ENCODE measurements at regions not wholly inside any gene's neighbourhood (a gene's known extent, or its start where the extent isn't known, plus 50 kb on each side); places are given as distances from the start of the nearest gene placed in this dataset.

DNA sequence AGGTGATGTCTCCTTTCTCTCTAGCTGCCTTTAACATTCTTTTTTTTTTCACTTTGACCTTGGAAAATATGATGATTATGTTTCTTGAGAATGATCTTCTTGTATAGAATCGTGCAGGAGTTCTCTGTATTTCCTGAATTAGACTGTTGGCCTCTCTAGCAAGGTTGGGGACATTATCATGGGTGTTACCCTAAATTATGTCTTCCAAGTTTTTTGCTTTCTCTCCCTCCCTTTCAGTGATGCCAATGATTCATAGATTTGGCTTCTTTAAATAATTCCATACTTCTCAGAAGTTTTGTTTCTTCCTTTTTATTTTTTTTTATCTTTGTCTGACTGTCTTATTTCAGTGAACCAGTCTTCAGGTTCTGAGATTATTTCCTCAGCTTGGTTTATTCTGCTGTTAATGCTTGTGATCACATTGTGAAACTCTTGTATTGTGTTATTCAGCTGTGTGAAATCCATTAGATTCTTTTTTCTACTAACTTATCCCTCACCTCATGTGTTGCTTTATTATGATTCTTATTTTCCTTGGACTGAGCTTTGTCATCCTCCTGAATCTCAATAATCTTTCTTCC lies 268.4 kb upstream of the NRIP1 start:
- H3K79me2 ChIP-seq (ENCODE audit: control insufficient read depth, insufficient read depth, low read length, unreplicated experiment): no peaks in the 10 kb centered on the region
- H3K4me3 ChIP-seq (ENCODE audit: low read depth, low read length): no peak overlapping the region
- H3K4me1 ChIP-seq (ENCODE audit: control insufficient read depth, insufficient read depth, low read length, unreplicated experiment): no peaks in the 10 kb centered on the region
- H3K27me3 ChIP-seq (ENCODE audit: insufficient read depth, low read length): no peaks in the 10 kb centered on the region
- no peak overlapping the region for H2AFZ ChIP-seq (ENCODE audit: low read length, unreplicated experiment)
- no peaks in the 10 kb centered on the region for H3K36me3 ChIP-seq (ENCODE audit: insufficient read depth, low read length)
- no peak overlapping the region for H3K27ac ChIP-seq (ENCODE audit: low read depth, low read length)

DNA sequence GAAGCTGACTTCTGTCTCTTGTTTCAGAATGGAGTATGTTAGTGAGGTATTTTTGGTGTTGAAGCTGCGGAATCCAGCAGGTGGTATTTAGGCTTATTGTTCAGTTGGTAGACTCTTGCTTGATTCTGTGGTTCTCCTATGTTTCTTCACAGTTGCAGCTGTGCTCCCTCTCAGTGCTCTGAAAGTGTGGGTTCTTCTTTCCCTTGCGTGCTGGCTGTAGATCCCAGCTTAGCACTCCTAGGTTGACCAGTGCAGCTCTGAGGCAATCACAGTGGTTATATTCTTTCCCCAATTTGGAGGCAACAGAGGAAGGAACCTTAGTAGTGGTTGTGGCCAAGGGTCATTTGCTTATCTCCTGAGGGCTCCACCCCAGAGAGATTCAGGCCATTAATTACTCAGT lies 269.2 kb upstream of the NRIP1 start:
- Histone ChIP-seq H3K27ac (ENCODE audit: low read depth, low read length) (no peak overlapping the region), H3K4me3 (ENCODE audit: low read depth, low read length) (no peak overlapping the region), H3K27me3 (ENCODE audit: insufficient read depth, low read length) (no peaks in the 10 kb centered on the region), H3K79me2 (ENCODE audit: control insufficient read depth, insufficient read depth, low read length, unreplicated experiment) (no peaks in the 10 kb centered on the region), H2AFZ (ENCODE audit: low read length, unreplicated experiment) (no peak overlapping the region), H3K4me1 (ENCODE audit: control insufficient read depth, insufficient read depth, low read length, unreplicated experiment) (no peaks in the 10 kb centered on the region), H3K36me3 (ENCODE audit: insufficient read depth, low read length) (no peaks in the 10 kb centered on the region)

DNA sequence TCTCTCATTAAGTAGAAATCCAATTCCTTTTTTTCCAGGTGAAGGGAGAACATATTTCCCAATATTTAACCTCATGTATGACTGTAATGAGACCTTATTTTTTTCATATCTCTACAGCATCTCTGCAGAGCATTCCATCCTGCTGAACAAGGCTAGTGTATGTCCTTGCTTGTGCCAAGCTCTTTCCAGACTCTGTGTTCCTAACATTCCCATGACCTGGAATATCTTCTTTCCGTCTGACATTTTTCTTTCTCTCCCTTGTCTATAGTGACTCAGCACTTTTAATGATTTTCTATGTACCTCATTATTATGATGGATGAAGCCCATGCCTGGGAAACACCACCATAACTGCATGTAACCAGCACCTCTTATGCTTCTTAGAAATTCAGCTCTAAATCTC lies 278.3 kb upstream of the NRIP1 start:
- Histone ChIP-seq H3K36me3 (ENCODE audit: insufficient read depth, low read length) (no peaks in the 10 kb centered on the region), H3K27me3 (ENCODE audit: insufficient read depth, low read length) (no peaks in the 10 kb centered on the region), H3K4me1 (ENCODE audit: control insufficient read depth, insufficient read depth, low read length, unreplicated experiment) (no peaks in the 10 kb centered on the region), H2AFZ (ENCODE audit: low read length, unreplicated experiment) (no peak overlapping the region), H3K4me3 (ENCODE audit: low read depth, low read length) (no peak overlapping the region), H3K79me2 (ENCODE audit: control insufficient read depth, insufficient read depth, low read length, unreplicated experiment) (no peaks in the 10 kb centered on the region), H3K27ac (ENCODE audit: low read depth, low read length) (no peak overlapping the region)

DNA sequence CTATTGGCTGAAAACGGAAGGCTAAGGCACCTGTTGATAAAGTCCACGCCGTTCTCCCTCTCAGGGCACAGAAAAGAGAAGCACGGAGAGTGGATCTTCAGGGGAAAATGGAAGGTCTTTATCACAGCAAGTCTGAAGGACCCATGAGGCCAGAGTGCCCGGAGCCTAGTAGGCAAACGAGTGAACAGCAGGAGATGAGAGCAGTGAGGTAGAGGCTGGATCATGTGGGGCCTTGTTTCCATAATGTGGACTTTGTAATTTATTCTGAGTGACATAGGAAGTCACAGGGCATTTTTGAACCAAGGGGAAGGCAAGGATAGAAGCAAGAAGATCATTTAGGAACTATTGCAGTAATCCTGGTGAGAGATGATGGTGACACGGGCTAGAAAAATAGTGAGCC lies 287.2 kb upstream of the NRIP1 start:
- no peaks in the 10 kb centered on the region for H3K4me1 ChIP-seq (ENCODE audit: control insufficient read depth, insufficient read depth, low read length, unreplicated experiment)
- H3K79me2 ChIP-seq (ENCODE audit: control insufficient read depth, insufficient read depth, low read length, unreplicated experiment): no peaks in the 10 kb centered on the region
- H3K36me3 ChIP-seq (ENCODE audit: insufficient read depth, low read length): no peaks in the 10 kb centered on the region
- H3K4me3 ChIP-seq (ENCODE audit: low read depth, low read length): no peak overlapping the region
- no peak overlapping the region for H3K27ac ChIP-seq (ENCODE audit: low read depth, low read length)
- no peaks in the 10 kb centered on the region for H3K27me3 ChIP-seq (ENCODE audit: insufficient read depth, low read length)
- H2AFZ ChIP-seq (ENCODE audit: low read length, unreplicated experiment): no peak overlapping the region

DNA sequence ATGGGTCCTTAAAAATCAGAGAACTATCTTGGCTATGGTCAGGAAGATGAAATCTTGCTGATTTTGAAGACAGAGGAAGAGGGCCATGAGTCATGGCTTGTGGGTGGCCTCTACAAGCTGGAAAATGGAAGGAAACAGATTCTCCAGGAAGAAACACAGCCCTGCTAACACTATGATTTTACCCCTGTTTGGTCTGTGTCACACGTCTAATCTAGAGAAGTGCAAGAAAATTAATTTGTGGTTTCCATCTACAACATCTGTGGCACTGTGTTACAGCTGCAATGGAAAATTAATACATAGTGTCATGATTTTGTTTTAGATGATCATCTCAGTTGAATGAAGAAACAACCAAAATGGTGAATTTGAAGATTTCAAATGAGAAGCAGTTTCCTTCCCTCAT lies 288.7 kb upstream of the NRIP1 start:
- Histone ChIP-seq H3K36me3 (ENCODE audit: insufficient read depth, low read length) (no peaks in the 10 kb centered on the region), H2AFZ (ENCODE audit: low read length, unreplicated experiment) (no peak overlapping the region), H3K27me3 (ENCODE audit: insufficient read depth, low read length) (no peaks in the 10 kb centered on the region), H3K4me3 (ENCODE audit: low read depth, low read length) (no peak overlapping the region), H3K79me2 (ENCODE audit: control insufficient read depth, insufficient read depth, low read length, unreplicated experiment) (no peaks in the 10 kb centered on the region), H3K4me1 (ENCODE audit: control insufficient read depth, insufficient read depth, low read length, unreplicated experiment) (no peaks in the 10 kb centered on the region), H3K27ac (ENCODE audit: low read depth, low read length) (no peak overlapping the region)

DNA sequence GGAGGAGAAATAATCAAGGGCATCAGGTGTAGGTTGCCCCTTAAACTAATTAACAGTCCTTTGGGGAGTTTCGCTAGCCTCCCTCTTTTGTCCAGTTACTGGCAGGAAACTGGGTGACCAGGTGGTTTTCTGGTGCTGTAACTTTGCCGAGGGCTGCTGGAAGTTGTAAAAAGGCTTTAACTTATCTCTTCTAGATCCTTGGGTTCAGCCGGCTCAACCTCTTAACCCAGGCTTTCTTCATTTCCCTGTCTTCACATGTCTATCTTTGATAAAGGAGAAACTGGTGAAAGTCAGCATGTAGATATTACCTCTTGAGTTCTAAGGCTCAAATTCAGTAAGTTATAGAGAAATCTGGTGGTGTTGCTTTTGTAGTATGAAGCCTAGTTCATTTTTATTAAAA lies 289.7 kb upstream of the NRIP1 start:
- no peak overlapping the region for H3K27ac ChIP-seq (ENCODE audit: low read depth, low read length)
- no peaks in the 10 kb centered on the region for H3K36me3 ChIP-seq (ENCODE audit: insufficient read depth, low read length)
- H2AFZ ChIP-seq (ENCODE audit: low read length, unreplicated experiment): no peak overlapping the region
- H3K4me3 ChIP-seq (ENCODE audit: low read depth, low read length): no peak overlapping the region
- no peaks in the 10 kb centered on the region for H3K79me2 ChIP-seq (ENCODE audit: control insufficient read depth, insufficient read depth, low read length, unreplicated experiment)
- H3K4me1 ChIP-seq (ENCODE audit: control insufficient read depth, insufficient read depth, low read length, unreplicated experiment): no peaks in the 10 kb centered on the region
- H3K27me3 ChIP-seq (ENCODE audit: insufficient read depth, low read length): no peaks in the 10 kb centered on the region

DNA sequence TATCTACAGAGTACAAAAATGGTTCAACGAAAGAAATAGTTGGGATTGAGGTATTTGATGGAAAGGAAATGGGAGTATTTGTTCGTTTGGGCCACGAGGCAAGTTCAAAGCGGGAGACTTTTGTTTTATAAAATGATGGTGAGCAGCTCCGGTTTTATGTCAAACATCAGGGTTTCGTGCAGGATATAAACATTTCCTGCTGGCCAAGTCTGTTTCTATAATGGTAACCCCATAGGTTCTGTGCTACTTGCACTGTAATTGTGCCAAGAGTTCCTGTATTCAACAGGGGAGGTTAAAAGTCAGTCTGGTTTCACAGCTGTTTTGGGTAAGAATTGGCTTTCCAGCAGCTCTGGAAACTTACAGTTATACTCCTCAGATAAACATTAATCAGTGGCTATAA lies 290.3 kb upstream of the NRIP1 start:
- H3K27ac ChIP-seq (ENCODE audit: low read depth, low read length): no peak overlapping the region
- H2AFZ ChIP-seq (ENCODE audit: low read length, unreplicated experiment): no peak overlapping the region
- H3K4me3 ChIP-seq (ENCODE audit: low read depth, low read length): no peak overlapping the region
- no peaks in the 10 kb centered on the region for H3K79me2 ChIP-seq (ENCODE audit: control insufficient read depth, insufficient read depth, low read length, unreplicated experiment)
- H3K4me1 ChIP-seq (ENCODE audit: control insufficient read depth, insufficient read depth, low read length, unreplicated experiment): no peaks in the 10 kb centered on the region
- H3K27me3 ChIP-seq (ENCODE audit: insufficient read depth, low read length): no peaks in the 10 kb centered on the region
- no peaks in the 10 kb centered on the region for H3K36me3 ChIP-seq (ENCODE audit: insufficient read depth, low read length)

DNA sequence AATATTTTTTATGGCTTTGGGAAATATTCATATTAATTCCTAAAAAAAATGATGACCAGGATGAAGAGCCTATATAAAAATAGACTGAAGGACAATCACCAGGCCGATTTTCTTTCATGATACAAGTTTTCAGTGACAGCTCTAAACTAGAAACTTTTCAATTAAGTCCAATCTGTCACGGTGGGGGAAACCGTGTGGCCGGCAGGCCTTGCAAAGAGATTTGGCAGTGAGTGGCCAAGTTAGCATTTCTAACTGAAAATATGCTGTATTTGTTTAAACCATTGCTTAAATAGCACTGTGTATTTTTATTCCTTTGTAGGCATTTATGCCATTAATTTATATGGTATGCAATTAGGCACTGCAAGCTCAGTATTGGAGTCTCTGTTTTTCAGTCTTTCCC lies 294.5 kb upstream of the NRIP1 start:
- Histone ChIP-seq H3K4me1 (ENCODE audit: control insufficient read depth, insufficient read depth, low read length, unreplicated experiment) (no peaks in the 10 kb centered on the region), H2AFZ (ENCODE audit: low read length, unreplicated experiment) (no peak overlapping the region), H3K27ac (ENCODE audit: low read depth, low read length) (no peak overlapping the region), H3K27me3 (ENCODE audit: insufficient read depth, low read length) (no peaks in the 10 kb centered on the region), H3K4me3 (ENCODE audit: low read depth, low read length) (no peak overlapping the region), H3K36me3 (ENCODE audit: insufficient read depth, low read length) (no peaks in the 10 kb centered on the region), H3K79me2 (ENCODE audit: control insufficient read depth, insufficient read depth, low read length, unreplicated experiment) (no peaks in the 10 kb centered on the region)

DNA sequence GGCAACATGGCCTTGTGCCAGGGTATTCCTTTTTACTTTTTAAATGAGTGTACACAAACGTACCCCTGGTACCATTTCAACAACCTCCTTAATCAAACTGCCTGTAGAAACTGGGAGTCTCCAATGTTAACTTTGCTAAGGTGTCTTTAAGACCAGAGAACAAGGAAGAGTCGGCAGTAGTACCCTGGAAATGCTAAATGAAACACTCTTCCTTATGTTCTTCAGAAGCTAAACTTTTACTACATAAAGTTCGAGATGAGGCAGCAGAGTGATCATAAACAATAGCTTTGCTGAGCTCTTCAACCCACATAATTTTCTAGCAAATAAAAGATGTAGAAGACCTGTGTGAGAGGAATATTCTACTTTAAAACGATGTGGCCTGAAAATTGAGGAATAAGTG lies 297.7 kb upstream of the NRIP1 start:
- H3K27ac ChIP-seq (ENCODE audit: low read depth, low read length): no peak overlapping the region
- H3K4me1 ChIP-seq (ENCODE audit: control insufficient read depth, insufficient read depth, low read length, unreplicated experiment): no peaks in the 10 kb centered on the region

DNA sequence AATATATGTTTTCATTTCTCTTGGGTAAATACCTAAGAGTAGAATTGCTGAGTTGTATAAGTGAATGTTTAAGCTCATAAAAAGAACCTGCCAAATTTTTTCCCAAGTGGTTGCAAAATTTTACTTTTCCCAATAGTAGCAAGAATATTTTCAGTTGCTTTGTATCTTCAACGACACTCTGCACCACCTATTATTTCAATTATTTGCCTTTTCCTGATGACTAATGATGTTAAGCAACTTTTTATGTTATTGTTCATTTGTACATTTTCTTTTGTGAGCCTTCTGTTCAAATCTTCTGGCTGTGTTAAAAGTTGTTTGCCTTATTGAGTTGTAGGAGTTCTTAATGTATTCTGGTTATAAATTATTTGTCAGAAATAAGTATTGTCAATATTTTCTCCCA lies 299.1 kb upstream of the NRIP1 start:
- H2AFZ ChIP-seq (ENCODE audit: low read length, unreplicated experiment): no peak overlapping the region
- no peaks in the 10 kb centered on the region for H3K36me3 ChIP-seq (ENCODE audit: insufficient read depth, low read length)
- H3K4me3 ChIP-seq (ENCODE audit: low read depth, low read length): no peak overlapping the region
- no peaks in the 10 kb centered on the region for H3K27me3 ChIP-seq (ENCODE audit: insufficient read depth, low read length)
- H3K79me2 ChIP-seq (ENCODE audit: control insufficient read depth, insufficient read depth, low read length, unreplicated experiment): no peaks in the 10 kb centered on the region
- no peaks in the 10 kb centered on the region for H3K4me1 ChIP-seq (ENCODE audit: control insufficient read depth, insufficient read depth, low read length, unreplicated experiment)
- H3K27ac ChIP-seq (ENCODE audit: low read depth, low read length): no peak overlapping the region

More for the DNA sequence above, 297.7 kb upstream of the NRIP1 start:
- Histone ChIP-seq H3K36me3 (ENCODE audit: insufficient read depth, low read length) (no peaks in the 10 kb centered on the region), H3K4me3 (ENCODE audit: low read depth, low read length) (no peak overlapping the region), H2AFZ (ENCODE audit: low read length, unreplicated experiment) (no peak overlapping the region), H3K79me2 (ENCODE audit: control insufficient read depth, insufficient read depth, low read length, unreplicated experiment) (no peaks in the 10 kb centered on the region), H3K27me3 (ENCODE audit: insufficient read depth, low read length) (no peaks in the 10 kb centered on the region)

DNA sequence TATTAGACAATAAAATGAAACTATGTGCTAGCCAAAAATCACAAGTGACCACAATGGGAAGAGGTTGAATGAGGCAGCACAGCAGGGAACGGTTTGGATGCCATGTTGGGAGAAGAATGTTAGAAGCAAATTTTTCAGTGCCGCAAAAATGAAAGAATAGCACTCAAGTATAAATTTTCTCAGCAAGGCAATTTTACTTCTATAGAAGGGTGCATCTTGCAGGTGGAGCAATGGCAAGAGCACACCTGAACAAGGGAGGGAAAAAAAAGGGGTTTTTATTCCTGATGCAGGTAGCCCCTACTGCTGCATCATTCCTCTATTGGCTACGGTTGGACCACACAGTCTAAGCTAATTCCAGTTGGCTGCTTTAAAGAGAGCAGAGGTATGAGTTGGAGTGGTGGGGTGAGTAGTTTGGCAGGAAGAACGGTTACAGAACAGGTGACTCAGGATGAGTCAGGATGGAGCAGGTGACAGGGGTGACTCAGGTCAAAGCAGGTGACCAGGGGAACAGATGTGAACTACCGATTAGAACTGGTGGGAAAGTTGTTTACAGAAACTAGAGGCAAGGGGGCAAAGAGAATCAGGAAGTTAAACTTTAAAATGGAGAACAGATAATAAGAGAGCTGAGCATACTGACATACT lies 301.1 kb upstream of the NRIP1 start:
- Histone ChIP-seq H3K4me1 (ENCODE audit: control insufficient read depth, insufficient read depth, low read length, unreplicated experiment) (no peaks in the 10 kb centered on the region), H3K36me3 (ENCODE audit: insufficient read depth, low read length) (no peaks in the 10 kb centered on the region), H3K27me3 (ENCODE audit: insufficient read depth, low read length) (no peaks in the 10 kb centered on the region), H3K79me2 (ENCODE audit: control insufficient read depth, insufficient read depth, low read length, unreplicated experiment) (no peaks in the 10 kb centered on the region), H2AFZ (ENCODE audit: low read length, unreplicated experiment) (no peak overlapping the region), H3K4me3 (ENCODE audit: low read depth, low read length) (no peak overlapping the region), H3K27ac (ENCODE audit: low read depth, low read length) (no peak overlapping the region)
